ENCODE measurements at regions not wholly inside any gene's neighbourhood (a gene's known extent, or its start where the extent isn't known, plus 50 kb on each side); places are given as distances from the start of the nearest gene placed in this dataset.

- Mint-ChIP-seq H3K27me3 (peaks cover 11% of the 10 kb centered on the region), H3K27ac (no peak overlapping the region), H3K36me3 (no peaks in the 10 kb centered on the region), H3K9me3 (peaks cover 2% of the 10 kb centered on the region), H3K4me3 (no peak overlapping the region), H3K4me1 (no peaks in the 10 kb centered on the region)
- DNase-seq, result no peak
- POLR2A ChIA-PET, result no interaction called here
- no peak for ATAC-seq (ENCODE audit: low read depth)
Measured at GRCh38 chr18:61756244-61756643, 136.6 kb downstream of the RNF152 start.

GRCh38 chr18:61755555-61755954, 137.3 kb downstream of the RNF152 start:
- Mint-ChIP-seq H3K4me3 (no peak overlapping the region), H3K27ac (no peak overlapping the region), H3K36me3 (no peaks in the 10 kb centered on the region), H3K27me3 (peaks cover 11% of the 10 kb centered on the region), H3K9me3 (peaks cover 2% of the 10 kb centered on the region), H3K4me1 (no peaks in the 10 kb centered on the region)
- no peak for ATAC-seq (ENCODE audit: low read depth)
- no peak for DNase-seq
- POLR2A ChIA-PET, result no interaction called here

DNA sequence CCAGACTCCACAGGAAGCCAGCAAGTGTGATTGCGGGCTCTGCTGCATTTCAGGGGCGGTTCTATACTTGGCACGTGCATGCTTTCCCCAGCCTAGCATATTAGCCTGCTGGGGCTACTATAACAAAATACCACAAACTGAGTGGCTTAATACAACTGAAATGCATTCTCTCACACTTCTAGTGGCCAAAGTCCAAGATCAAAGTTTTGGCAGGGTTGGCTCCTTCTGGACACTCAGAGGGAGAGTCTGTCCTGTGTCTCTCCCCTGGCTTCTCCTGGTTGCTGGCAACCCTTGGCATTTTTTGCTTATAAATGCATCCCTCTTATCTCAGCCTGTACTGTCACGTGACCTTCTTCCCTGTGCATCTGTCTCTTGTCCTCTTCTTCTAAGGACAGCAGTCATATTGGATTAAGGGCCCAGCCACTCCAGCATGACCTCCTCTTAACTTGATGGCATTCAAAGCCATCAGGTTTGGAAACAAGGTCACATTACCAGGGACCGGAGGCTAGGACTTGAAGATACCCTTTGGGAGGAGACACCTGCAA, 138.7 kb downstream of the RNF152 start:
- POLR2A ChIA-PET, result no interaction called here
- H3K4me3 Mint-ChIP-seq, result no peak overlapping the region
- DNase-seq (no peak), ATAC-seq (ENCODE audit: low read depth) (no peak)
- H3K4me1 Mint-ChIP-seq, result no peaks in the 10 kb centered on the region
- no peaks in the 10 kb centered on the region for H3K9me3 Mint-ChIP-seq
- no peaks in the 10 kb centered on the region for H3K36me3 Mint-ChIP-seq
- H3K27ac Mint-ChIP-seq, result no peak overlapping the region
- peaks cover 8% of the 10 kb centered on the region for H3K27me3 Mint-ChIP-seq

GRCh38 chr18:61753373-61753772, 139.4 kb downstream of the RNF152 start:
- Mint-ChIP-seq H3K27ac (no peak overlapping the region), H3K9me3 (no peaks in the 10 kb centered on the region), H3K27me3 (peaks cover 8% of the 10 kb centered on the region), H3K36me3 (no peaks in the 10 kb centered on the region), H3K4me1 (no peaks in the 10 kb centered on the region), H3K4me3 (no peak overlapping the region)
- DNase-seq, result no peak
- POLR2A ChIA-PET, result no interaction called here
- ATAC-seq (ENCODE audit: low read depth), result no peak

GRCh38 chr18:61752973-61753372, 139.8 kb downstream of the RNF152 start:
- no peak for ATAC-seq (ENCODE audit: low read depth)
- Mint-ChIP-seq H3K36me3 (no peaks in the 10 kb centered on the region), H3K27me3 (peaks cover 8% of the 10 kb centered on the region), H3K9me3 (no peaks in the 10 kb centered on the region), H3K27ac (no peak overlapping the region), H3K4me1 (no peaks in the 10 kb centered on the region), H3K4me3 (no peak overlapping the region)
- DNase-seq, result no peak
- POLR2A ChIA-PET, result no interaction called here

- Mint-ChIP-seq H3K36me3 (no peaks in the 10 kb centered on the region), H3K4me3 (no peak overlapping the region), H3K27me3 (peaks cover 5% of the 10 kb centered on the region), H3K4me1 (no peaks in the 10 kb centered on the region), H3K27ac (no peak overlapping the region), H3K9me3 (no peaks in the 10 kb centered on the region)
- POLR2A ChIA-PET, result no interaction called here
- DNase-seq (no peak), ATAC-seq (ENCODE audit: low read depth) (no peak)
Measured at GRCh38 chr18:61750840-61751668, 141.8 kb downstream of the RNF152 start.

- no peak overlapping the region for H3K4me3 Mint-ChIP-seq
- H3K27ac Mint-ChIP-seq, result no peak overlapping the region
- H3K36me3 Mint-ChIP-seq, result no peaks in the 10 kb centered on the region
- ATAC-seq (ENCODE audit: low read depth) (no peak), DNase-seq (no peak)
- no peaks in the 10 kb centered on the region for H3K4me1 Mint-ChIP-seq
- POLR2A ChIA-PET, result no interaction called here
- peaks cover 5% of the 10 kb centered on the region for H3K27me3 Mint-ChIP-seq
- H3K9me3 Mint-ChIP-seq, result no peaks in the 10 kb centered on the region
Measured at GRCh38 chr18:61749546-61749945, 143.3 kb downstream of the RNF152 start.

DNA sequence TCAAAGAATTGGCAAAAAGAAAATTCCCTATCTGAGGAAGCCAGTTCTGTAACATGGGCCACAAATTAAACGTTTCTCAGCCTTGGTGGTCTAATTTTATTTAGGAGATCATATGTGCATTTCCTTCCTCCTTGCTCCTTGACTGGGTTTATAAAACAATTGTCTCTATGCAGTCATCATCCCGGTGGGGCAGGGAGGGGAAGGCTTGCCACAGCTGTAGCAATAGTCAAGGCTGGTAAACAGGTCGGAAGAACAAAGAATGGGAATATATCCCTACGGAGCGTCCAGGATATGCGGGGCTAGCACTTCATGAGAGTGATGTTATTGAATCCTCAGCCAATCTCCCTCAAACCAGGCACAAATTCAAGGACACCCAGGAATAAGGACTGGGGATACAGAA, 143.8 kb downstream of the RNF152 start:
- POLR2A ChIA-PET, result no interaction called here
- no peak for DNase-seq
- H3K36me3 Mint-ChIP-seq, result no peaks in the 10 kb centered on the region
- no peaks in the 10 kb centered on the region for H3K4me1 Mint-ChIP-seq
- peaks cover 5% of the 10 kb centered on the region for H3K27me3 Mint-ChIP-seq
- H3K9me3 Mint-ChIP-seq, result no peaks in the 10 kb centered on the region
- no peak for ATAC-seq (ENCODE audit: low read depth)
- H3K4me3 Mint-ChIP-seq, result no peak overlapping the region
- H3K27ac Mint-ChIP-seq, result no peak overlapping the region

DNA sequence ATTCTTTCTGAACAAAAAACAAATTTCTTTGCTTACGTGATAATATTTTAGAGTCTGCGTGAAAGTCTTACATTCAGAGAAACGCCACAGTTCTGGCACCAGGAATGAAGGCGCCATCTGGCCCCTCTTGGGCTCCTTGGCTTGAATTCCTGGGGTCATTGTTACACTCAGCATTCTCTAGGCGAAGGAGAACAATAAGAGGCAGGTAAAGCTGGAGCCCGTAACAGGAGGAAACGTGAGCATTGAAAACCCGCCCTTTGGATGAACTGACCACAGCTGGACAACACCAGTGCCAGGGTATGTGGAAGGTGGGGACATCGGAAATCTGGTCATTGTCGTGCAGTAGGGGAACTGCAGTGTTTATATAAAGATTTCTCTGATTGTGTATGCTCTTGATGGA, 144.8 kb downstream of the RNF152 start:
- H3K4me3 Mint-ChIP-seq, result no peak overlapping the region
- DNase-seq, result no peak
- no peaks in the 10 kb centered on the region for H3K36me3 Mint-ChIP-seq
- no peak for ATAC-seq (ENCODE audit: low read depth)
- no peaks in the 10 kb centered on the region for H3K9me3 Mint-ChIP-seq
- POLR2A ChIA-PET, result no interaction called here
- no peak overlapping the region for H3K27ac Mint-ChIP-seq
- no peaks in the 10 kb centered on the region for H3K4me1 Mint-ChIP-seq
- H3K27me3 Mint-ChIP-seq, result peaks cover 5% of the 10 kb centered on the region

DNA sequence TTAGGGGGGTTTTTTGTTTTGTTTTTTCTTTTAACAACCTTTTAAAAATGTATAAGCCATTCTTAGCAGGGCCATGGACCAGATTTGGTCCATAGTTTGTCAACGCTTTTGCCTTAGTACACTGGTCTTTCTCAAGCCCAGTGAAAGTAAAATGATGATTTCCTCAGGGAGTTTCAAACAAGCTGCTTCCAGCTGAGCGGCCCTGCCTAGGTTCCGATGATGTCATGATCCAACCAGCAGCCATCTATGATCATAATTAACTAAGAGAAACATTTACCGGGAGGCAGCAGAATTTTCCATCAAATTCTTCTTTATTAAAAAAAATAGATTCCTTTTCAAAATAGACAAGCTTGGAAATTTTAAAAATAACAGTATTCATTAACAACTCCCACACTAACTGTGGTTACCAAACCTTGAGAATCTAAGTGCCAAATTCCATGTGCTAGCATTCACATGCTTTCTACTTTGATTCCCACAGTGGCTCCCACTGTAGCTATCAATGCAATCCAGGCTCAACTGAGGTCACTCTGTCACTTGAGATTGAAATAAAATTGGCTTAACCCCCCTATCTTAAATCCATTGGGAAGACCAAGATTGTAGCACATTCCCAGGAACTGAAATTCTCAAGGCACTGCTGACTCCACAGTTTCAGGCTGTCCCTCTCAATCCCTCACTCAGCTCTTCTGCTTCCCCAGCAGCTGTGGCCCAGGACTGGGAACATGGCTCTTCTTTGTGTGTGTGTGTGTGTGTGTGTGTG, 148.9 kb downstream of the RNF152 start:
- Mint-ChIP-seq H3K4me3 (no peak overlapping the region), H3K9me3 (no peaks in the 10 kb centered on the region), H3K27ac (no peak overlapping the region), H3K36me3 (no peaks in the 10 kb centered on the region), H3K27me3 (peaks cover 2% of the 10 kb centered on the region), H3K4me1 (no peaks in the 10 kb centered on the region)
- POLR2A ChIA-PET, result no interaction called here
- no peak for DNase-seq
- ATAC-seq (ENCODE audit: low read depth), result no peak

DNA sequence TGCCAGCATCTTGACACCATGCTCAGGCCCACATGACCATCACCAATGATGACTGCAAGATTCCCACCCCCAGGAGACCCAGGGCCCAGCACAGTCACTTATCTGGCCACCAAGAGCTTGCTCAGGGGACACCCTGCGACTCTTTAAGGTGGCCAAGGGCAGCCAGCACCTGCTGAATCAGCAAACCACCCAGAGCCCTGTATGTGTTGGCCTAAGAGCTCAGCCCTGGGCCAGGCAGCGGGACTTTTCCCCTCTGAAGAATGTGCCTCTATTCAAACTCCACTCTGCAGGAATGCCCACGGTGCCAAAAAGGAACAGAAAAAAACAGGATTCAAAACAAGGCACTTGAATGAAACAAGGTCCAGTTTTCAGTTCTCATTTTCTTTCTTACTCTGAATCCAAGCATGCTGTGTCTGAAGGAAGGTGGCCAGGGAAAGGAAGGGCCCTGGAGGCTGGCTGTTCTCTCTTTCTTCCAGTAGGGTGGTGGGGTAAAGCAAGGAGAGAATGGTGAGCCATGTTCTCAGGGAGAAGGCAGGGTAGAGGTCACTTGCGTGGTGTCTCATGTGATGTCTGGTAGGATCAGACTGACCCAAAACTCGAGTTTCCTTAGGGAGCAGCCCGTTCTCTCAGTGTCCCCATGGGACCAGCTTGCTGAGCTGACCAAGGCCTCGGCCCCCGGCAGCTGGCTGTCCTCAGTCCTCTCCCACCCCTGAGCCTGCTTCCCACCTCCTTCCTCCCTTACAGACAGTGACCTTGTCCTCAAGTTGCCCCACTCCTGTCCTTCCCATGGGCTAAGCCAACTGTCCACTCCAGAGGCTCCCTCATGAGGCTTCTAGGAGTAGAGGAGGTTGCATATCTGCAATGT, 150.0 kb downstream of the RNF152 start:
- ATAC-seq (ENCODE audit: low read depth) (no peak), DNase-seq (no peak)
- no peak overlapping the region for H3K27ac Mint-ChIP-seq
- no peaks in the 10 kb centered on the region for H3K36me3 Mint-ChIP-seq
- H3K4me3 Mint-ChIP-seq, result no peak overlapping the region
- H3K4me1 Mint-ChIP-seq, result no peaks in the 10 kb centered on the region
- peaks cover 2% of the 10 kb centered on the region for H3K27me3 Mint-ChIP-seq
- no peaks in the 10 kb centered on the region for H3K9me3 Mint-ChIP-seq
- POLR2A ChIA-PET, result no interaction called here

DNA sequence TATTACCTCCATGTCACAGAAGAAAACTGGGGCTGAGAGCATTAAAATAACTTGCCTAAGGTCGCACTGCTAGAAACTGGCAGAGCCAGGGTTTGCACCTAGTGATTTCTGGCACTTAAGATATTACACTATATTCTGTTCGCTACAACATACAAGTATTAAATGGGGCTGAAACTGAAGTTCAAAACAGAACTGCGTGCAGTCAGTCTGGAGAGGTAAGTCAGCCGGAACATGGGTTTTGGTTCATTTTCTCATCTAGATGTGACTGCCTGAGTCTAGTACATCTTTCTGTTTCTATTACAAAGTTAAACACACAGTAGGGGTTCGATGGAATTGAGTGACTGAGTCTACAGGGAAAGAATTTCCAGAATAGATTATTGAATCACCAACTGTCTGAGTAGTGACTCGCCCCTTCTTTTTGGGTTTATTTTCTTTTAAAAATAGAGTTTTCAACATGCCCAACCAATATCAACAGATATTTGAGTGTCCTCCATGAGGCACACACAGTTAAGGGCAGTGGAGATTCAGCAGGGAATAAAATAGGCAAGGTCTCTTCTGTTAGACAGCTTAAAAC, 150.8 kb downstream of the RNF152 start:
- DNase-seq (no peak), ATAC-seq (ENCODE audit: low read depth) (no peak)
- no peak overlapping the region for H3K4me3 Mint-ChIP-seq
- H3K27ac Mint-ChIP-seq, result no peak overlapping the region
- H3K9me3 Mint-ChIP-seq, result no peaks in the 10 kb centered on the region
- H3K27me3 Mint-ChIP-seq, result peaks cover 2% of the 10 kb centered on the region
- H3K36me3 Mint-ChIP-seq, result no peaks in the 10 kb centered on the region
- POLR2A ChIA-PET, result no interaction called here
- H3K4me1 Mint-ChIP-seq, result no peaks in the 10 kb centered on the region

- Mint-ChIP-seq H3K27ac (no peak overlapping the region), H3K4me3 (no peak overlapping the region), H3K36me3 (no peaks in the 10 kb centered on the region), H3K4me1 (no peaks in the 10 kb centered on the region), H3K9me3 (no peaks in the 10 kb centered on the region), H3K27me3 (peaks cover 2% of the 10 kb centered on the region)
- POLR2A ChIA-PET, result no interaction called here
- no peak for DNase-seq
- ATAC-seq (ENCODE audit: low read depth), result no peak
Measured at GRCh38 chr18:61738488-61738887, 154.3 kb downstream of the RNF152 start.

Data from activated naive CD8-positive, alpha-beta T cell treated with anti-CD3 and anti-CD28 coated beads, Interleukin-2, amount 10 ng/mL, durations not matched to agents 7 days and 5 days (primary cell).